GM19099 (cell line): ENCODE measurements at regions not wholly inside any gene's neighbourhood (a gene's known extent, or its start where the extent isn't known, plus 50 kb on each side); places are given as distances from the start of the nearest gene placed in this dataset.

Experiments
- POLR2A ChIP-seq: IDR thresholded peaks from 3 replicates; pipeline ENCODE4 v1.6.1; 2011; ENCODE audit warnings: low read depth; ENCODE audit not compliant: insufficient read length; ENCODE audit errors: extremely low read depth

DNA sequence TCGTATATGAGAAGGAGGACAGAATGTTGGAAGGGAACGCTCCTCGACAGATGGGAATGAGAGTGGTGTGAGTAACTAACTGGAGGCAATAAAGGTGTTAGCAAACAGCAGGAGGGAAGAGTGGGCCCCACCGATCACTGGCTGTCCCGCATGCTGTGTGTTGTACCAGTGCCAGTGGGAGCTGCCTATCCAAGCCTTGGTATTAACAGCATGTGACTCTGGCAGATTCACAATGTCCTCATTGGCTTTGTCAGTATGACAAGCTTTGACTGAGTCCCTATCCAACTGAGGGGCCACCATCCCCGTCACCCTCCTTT is 188.3 kb downstream of the NRIP1 start:
- TF ChIP-seq POLR2A, result no peak

- TF ChIP-seq POLR2A, result no peak
Observed at GRCh38 chr21:14875704-14876523, 188.9 kb downstream of the NRIP1 start.

GRCh38 chr21:14875186-14875585 is 189.6 kb downstream of the NRIP1 start:
- TF ChIP-seq POLR2A, result no peak

DNA sequence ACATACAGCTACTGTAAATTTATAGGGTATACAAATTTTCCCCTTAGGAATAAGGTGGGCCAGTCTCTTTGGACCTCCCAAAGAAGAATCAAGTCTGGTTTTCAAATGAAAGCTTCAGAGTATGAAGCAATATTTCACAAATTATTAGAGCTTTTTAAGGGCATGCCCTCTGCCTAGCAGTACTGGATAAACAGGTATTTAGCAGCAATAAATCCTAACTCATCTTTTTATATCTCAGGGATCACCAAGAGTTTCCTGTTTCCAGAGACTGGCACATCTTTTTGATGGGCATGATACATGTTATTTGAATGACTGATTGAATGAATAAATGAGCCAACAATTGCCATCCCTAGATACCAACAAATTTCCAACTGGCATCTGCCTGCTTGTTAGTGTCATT is 190.4 kb downstream of the NRIP1 start:
- TF ChIP-seq POLR2A, result no peak

DNA sequence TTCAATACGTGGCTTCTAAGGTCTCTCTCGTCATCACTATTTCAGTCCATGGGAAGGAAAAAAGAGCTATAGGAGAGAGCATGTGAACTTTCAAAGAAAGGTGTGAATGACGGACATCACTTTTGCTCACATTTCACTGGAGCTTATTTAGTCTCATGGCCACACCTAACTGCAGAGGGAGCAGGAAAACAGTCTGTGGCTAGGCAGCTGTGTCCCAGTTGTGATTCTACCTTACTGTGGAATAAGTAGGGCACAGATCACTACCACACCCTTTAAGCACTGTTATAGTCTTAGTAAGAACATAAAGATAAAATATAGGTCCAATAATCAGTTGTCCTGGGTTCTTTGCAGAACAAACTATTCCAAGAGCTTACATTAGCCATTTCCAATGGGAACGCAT is 192.9 kb downstream of the NRIP1 start:
- no peak for TF ChIP-seq POLR2A

GRCh38 chr21:14870853-14871149 is 194.0 kb downstream of the NRIP1 start:
- no peak for TF ChIP-seq POLR2A

- no peak for TF ChIP-seq POLR2A
Observed at GRCh38 chr21:14869984-14870852, 194.6 kb downstream of the NRIP1 start.

DNA sequence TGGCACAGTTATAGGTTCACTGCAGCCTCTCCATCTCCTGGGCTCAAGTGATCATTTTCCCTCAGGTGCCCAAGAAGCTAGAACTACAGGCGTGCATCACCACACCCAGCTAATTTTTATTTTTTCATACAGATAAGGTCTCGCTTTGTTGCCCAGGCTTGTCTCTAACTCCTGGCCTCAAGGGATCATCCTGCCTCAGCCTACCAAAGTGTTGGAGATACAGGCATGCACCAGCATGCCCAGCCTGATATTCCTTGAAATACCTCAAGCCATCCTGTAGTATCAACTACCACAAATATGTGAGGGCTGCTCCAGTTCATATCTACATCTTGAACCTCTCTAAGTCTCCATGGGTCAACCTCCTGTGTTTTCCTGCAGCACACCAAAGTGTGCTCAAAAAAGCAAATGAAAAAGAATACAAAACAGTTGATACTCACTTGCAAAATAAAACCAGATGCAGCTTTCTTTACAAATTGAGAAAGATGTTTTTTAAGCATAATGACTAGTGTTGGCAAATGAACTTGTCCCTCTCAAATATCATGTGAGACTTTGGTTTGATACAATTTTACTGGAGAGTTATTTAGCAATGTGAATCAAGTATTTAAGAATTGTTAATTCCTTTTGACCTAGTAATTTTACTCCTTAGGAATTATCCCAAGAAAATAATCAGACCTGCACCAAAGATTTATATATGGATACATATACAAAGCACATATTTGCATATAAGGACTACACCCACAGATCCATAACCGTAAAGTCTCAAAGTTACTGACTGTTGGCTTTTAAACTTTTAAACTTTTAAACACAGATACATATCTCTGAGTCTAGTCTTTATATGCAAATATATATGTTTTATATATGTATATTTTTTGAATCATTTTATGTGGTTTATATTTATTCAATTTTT is 197.7 kb downstream of the NRIP1 start:
- no peak for TF ChIP-seq POLR2A

- no peak for TF ChIP-seq POLR2A
Observed at GRCh38 chr21:14864211-14865021, 200.4 kb downstream of the NRIP1 start.

GRCh38 chr21:14863745-14864210 is 201.0 kb downstream of the NRIP1 start:
- TF ChIP-seq POLR2A, result no peak

- TF ChIP-seq POLR2A, result no peak
Observed at GRCh38 chr21:14862794-14863720, 201.7 kb downstream of the NRIP1 start.

DNA sequence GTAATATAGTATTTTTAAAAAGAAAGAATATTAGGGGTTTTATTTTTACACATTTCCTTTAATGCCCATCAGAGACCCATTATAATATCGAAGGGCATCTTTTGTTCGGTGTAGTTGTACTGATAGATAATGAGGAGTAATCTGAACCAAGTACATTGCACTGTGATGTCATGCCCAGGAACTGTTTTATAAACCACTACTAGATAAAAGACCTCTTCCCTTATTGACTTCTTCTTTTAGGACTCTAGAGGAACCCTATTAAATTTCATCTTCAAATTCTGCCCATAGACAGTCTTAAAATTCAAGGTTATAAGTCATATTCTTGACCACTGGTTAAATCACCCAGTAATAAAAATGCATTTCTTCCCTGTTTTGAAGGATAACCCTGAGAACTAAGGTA is 206.5 kb downstream of the NRIP1 start:
- TF ChIP-seq POLR2A, result no peak

- TF ChIP-seq POLR2A, result no peak
Observed at GRCh38 chr21:14857529-14857928, 207.3 kb downstream of the NRIP1 start.
